T-helper 2 cell treated with Interferon-gamma antibody and Interleukin-4, amounts not matched to agents 100 ng/mL and 5 ng/mL, for 36 hours (primary cell): ENCODE measurements at regions not wholly inside any gene's neighbourhood (a gene's known extent, or its start where the extent isn't known, plus 50 kb on each side); places are given as distances from the start of the nearest gene placed in this dataset.
"Not testable (repeated sequence)": the region's sequence is repeated elsewhere in the genome, so short reads cannot be mapped to it uniquely, and the experiment has no call there.

ENCODE experiments used
- intact Hi-C: fragments of 100-400 bp; cut with micrococcal nuclease; formaldehyde crosslinking; loops from one replicate; pipeline ENCODE4 v1.15.1; 2023

DNA sequence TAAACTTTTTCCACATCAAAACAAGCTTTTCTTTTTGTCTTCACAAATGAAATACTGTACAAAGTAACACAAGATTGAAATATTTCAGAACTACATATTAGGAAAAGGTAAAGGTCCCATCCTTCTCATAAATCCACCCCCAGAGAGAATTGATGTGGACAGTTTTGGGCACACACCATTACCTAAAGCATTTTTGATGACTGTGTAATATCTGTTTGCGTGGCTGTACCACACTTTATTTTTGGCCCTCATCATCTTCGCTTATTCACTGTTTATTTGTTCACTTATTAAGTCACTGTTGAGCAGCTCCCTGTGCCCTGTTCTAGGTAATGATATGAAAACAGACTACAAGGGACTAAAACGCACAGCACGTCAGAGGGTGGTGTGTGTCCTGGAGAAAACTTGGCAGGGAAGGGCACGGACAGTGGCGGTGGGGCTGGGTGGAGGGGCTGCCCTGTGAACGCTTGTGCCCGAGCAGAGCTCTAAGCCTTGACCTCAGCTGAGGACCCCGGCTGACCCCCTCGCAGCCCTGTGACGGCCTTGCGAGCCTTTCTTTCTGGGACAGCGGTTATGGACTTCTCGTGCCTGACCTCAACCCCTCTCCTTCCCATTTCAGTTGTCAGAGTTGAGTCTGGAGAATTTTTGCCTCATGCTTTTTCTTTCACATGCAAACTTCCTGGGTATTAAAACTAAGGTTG lies 241.3 kb downstream of the EMX2 start:
- intact Hi-C loops = no loop called here

DNA sequence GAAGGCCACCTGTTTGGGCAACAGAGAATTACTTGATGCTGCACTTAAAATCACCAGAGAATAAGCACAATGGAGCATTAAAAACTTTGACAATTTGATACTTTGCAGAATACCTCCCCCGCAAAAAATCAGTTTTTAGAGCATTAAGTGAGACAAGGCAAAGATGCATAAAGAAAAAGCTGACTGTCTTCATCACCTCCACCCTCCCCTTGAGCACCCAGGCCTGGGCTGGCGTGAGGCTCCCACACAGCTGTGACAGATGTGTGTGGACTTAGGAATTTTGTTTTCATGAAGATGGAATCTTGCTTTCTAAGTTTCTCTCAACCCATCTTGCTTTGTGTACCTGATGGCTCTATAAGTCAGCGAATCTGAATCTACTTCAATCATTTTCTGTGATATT lies 242.2 kb downstream of the EMX2 start:
- intact Hi-C loops = no loop called here

DNA sequence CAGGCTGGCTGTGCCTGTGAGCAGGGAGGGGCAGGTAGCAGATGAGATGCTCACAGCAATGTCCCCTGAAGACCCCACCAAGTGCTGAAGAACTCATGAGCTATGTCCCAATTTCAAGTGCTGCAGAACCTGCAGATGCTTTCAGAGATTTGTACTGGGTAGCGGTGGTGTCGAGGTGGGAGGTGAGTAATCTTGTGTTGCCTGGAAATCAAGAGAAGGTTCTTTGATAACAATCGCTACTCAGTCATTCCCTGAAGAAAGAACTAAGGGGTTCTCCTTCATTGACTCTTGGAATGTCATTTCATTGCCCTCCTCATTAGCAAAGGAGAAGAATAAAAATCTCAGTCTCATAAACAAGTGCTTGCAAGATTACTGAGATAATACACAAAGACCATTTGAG lies 246.4 kb downstream of the EMX2 start:
- intact Hi-C loops = no loop called here

DNA sequence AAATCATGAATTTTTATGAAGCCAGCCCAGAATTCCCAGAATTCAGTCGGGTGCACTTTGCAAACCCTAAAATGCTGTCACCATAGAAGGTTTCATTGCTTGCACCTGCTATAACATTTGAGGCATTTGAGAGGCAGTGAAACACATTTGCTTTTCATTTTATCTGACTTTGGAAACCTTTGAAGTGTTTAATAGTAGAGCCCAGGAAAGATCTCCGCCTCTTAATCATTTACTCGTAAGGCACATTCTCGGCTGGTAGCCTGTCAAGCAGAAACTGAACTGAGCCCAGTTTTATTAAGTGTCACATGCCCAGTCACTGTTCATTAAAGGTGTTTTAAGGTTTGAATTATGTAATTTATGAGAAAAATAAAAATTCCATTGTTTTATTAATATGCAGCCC lies 247.6 kb downstream of the EMX2 start:
- intact Hi-C loops = no loop called here

DNA sequence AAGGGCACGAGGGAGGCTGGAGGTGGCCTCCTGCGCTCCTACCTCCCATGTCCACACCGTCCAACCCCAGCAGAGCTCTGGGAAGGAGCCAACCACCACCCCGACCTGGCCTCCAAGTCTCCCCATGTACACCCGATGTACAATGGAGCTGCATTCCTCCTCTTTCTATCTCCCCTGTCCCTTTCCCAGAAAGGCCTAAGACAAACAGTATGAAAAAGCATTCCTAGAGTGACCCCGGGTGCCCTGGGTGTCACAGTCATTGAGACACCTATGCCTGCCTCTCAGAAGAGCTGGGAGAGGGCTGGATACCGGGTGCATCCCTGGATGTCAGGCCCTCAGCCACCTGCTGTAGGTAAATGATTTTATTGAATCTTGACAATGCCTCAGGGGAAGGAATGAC lies 248.1 kb downstream of the EMX2 start:
- intact Hi-C loops = no loop called here

DNA sequence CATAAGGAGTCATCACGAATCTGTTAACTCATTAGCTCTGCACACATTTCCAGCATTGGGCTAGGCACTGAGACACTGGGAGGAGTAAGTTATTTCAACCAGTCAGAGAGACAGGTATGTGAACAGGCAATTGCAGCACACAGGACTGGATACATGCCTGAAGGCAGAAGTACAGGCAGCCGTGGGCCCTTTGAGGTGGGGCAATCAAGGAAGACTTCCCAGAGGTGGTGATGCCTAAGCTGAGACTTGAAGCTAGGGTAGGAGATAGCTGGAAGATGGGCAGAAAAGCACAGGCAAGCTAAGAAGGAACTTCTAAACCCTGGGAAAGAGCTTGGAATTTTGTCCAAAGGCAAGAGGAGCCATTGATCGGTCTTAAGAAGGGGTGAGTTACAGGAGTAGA lies 249.7 kb downstream of the EMX2 start:
- intact Hi-C loops = no loop called here

DNA sequence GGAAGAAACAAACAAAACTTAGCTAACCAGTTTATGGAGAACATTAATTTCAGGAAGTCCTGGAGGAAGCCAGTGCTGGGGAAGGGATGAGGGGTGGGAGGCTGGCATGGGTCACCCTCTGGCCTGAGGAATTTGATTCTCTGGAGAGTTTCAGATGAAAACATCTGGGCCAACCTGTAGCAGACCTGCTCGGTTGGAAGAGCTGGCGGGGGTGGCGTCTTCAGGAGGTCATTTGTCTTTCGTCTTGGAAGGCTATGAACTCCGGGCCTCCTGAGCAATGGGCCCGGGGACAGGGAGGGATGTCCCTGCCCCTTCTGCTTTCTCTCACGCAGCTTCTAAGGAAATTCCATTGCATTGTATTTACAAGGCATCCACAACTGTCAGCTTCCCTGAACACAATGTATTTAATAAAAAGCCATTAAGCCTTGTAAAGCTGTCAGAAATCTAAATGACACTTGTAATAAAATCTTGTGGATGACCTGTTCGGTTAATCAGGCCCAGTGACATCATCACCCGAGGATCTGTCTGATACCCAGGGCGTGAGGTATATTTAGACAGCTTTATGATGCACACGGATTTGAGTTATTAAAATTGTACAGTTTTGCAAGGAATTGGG lies 250.5 kb downstream of the RAB11FIP2 start:
- intact Hi-C loops = no loop called here

DNA sequence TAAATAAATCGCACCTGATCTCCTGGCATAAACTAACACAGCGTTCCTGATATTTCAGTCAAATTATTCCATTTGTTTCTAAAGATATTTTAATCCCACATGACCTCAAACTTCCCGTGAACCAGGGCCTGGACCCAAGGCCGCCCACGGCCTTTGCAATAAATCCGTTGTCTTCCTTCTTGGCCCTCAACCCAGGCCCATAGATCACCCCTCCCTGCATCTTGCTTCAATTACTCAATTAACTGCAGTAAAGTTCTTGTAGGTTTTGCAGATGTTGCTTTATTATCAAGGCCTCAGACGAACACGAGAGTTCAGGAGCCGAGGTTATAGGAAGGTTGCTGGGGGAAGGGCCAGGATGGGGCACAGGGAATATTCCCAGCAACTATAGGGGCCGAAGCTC lies 249.4 kb downstream of the RAB11FIP2 start:
- intact Hi-C loops = no loop called here

DNA sequence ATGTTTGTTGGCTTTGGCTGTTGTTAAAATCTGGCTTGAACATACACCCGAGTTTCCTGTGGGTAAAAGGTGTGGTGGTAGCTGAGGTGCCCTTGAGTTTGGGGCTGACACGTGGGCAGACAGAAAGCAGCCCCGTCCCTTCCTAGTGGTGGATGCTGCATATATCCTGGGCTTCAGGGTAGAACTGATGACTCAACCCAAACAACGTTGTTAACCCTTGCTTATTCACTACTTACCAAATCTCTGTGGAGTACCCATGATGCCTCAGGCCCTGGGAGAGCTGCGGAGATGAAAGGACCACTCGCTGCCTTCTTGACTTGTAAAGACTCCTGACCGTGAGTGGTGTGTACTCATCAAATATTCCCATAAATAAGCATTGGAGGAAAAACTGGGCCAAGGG lies 245.1 kb downstream of the RAB11FIP2 start:
- intact Hi-C loops = no loop called here

DNA sequence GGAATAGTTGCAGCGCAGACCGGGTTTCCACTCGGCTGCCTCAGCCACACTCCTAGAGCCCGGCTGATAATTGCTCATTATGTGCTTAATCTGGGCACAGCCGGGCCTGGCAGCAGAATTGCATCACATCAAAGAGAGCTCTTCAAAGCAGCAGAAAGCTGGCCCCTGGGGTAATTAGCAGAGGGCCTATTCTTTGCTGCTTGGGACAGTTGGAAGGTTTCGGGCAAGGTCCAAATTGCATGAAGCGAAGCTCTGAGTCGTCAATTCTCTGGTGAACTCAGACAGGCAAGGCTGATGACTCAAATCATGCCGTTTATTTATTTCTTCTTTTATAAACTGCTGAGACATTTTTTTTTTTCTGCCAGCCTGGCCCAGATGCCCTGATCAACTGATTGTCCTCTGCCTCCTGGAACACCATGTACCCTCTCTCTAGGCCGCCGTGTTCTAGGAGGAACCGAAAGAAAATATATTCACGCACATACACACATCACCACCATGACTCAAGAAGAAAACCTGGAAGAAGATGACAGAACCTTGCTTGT lies 242.2 kb downstream of the RAB11FIP2 start:
- intact Hi-C loops = no loop called here

DNA sequence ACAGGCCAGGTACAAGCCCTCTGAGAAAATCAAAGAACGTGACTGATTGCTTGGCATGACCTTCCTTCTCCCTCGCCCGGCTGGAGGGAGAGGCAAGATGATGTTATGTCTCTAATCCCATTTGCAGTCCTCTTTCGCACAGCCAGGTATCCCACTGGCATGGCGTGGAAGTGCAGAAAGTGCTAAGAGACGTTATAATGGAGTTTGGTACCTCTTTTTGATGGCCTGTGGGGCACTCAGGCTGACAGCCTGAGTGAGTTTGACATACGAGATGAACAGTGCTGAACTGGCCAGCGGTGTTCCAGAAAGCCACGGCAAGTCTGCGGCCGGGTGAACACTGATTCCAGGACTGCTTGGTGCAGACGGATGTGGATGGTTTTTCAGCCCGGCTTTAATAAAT lies 241.6 kb downstream of the RAB11FIP2 start:
- intact Hi-C loops = no loop called here

DNA sequence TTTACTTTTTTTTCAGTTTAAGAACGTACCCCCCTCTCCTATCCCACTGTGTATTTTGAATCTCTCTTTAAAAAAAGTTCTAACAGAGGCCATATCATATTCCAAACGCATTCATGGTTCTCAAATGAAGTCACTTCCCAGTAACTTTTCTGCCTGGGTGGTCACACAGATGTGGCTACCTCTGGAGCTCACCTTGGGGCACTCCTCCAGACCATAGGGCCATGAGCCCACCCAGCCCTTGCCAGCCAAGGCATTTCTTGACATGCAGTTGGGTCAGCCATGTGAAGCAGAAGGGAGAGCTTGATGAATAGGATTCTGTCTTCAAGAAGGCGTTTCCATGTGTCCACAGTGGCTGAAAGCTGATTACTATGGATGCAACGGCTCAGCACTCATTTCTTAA lies 239.3 kb downstream of the RAB11FIP2 start:
- intact Hi-C loops = no loop called here

DNA sequence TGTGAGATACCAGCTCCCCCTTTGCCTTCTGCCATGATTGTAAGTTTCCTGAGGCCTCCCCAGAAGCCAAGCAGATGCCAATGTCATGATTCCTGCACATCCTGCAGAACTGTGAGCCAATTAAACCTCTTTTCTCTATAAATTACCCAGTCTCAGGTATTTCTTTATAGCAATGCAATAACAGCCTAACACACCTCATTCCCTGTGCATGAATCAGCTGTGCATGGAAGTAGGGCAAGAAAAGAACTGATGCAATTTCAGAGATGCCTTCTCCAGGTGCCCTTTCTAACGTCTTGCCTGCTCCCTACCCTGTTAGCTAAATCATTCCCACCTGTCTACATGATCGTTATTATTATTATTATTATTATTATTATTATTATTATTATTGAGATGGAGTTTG lies 230.9 kb downstream of the RAB11FIP2 start:
- intact Hi-C loops = not testable (repeated sequence)

DNA sequence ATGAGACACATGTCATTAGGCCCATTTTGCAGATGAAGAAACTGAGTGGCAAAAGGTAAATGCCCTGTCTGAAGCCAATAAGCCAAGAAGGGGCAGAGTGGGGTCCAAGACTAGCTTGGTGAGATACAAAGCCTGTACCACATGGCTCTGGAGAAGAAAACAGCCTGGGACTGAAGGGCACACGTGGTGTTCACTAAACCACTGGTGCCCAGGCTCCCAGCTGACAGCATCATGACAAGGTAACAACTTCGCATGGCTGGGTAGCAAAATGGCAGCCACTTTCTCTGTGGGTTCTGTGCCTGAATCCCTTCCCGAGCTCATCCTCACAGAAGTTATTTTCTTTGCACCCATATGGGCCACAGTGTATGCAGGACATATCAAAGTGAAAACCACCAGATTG lies 229.6 kb downstream of the RAB11FIP2 start:
- intact Hi-C loops = no loop called here

DNA sequence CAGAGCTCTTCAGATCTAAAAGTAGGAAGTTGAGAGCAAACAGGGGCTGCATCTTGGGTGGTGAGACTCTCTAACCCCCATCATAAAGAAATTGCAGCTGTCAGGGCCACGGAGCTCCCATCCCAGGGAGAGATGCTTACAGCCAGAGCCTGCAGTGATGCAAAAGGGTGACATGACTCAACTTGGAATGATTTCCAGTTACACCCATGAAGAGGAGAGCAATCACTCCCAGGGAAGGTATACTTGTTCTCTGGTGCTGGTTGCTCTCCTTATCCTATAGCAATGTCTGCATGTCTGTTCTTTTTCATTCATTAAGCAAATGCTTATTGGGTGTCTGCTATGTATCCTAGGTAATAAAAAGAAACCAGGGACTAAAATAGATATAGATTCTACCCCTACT lies 228.0 kb downstream of the RAB11FIP2 start:
- intact Hi-C loops = no loop called here

DNA sequence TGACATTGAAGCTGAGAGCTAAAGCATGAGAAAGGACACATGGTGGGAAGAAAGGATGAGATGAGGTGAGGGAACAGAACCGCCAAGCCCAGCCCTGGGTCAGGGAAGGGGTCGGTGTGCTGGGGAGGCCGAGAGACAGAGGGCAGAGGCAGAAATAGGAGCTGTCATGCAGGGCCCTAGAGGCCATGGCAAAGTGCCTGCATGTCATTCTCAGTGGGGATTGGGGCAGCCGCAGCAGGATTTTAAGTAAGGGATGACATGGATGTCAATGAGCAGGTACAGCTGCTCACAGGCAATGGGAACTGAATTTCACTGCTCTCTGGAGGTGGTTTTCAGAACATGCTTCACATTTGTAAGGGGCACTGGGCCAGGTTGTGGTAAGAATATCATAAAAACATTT lies 227.4 kb downstream of the RAB11FIP2 start:
- intact Hi-C loops = no loop called here

DNA sequence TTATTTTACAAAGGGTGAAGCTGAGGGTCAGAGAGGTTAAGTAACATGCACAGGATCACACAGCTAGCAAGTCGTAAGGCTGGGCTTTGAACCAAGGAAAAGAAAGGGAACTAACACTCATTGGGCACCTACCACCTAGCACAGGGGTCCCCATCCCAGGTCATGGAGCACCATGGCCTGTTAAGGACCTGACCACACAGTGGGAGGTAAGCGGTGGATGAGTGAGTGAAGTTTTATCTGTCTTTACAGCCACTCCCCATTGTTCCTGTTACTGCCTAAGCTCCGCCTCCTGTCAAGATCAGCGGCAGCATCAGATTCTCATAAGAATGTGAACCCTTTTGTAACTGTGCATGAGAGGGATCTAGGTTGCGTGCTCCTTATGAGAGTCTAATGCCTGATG lies 222.8 kb downstream of the RAB11FIP2 start:
- intact Hi-C loops = no loop called here

DNA sequence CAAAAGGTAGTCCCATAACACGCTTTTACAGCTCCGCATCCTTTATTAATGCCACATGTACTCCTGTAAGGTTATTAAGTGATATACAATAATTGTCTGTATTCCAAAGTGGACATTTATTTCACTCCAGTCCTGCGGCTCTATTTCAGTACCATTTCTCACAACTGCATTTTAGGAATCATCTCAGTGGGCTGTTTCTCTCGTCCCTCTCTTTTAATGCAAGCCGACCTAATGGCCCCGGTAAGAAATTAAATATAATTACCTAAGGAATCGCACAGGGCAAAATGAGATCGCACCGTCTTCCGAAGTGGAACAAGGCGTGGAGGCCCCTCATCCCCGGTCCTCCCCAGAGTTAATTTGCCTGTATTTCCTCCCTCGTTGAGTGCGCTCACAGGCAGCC lies 216.5 kb downstream of the RAB11FIP2 start:
- intact Hi-C loops = no loop called here

DNA sequence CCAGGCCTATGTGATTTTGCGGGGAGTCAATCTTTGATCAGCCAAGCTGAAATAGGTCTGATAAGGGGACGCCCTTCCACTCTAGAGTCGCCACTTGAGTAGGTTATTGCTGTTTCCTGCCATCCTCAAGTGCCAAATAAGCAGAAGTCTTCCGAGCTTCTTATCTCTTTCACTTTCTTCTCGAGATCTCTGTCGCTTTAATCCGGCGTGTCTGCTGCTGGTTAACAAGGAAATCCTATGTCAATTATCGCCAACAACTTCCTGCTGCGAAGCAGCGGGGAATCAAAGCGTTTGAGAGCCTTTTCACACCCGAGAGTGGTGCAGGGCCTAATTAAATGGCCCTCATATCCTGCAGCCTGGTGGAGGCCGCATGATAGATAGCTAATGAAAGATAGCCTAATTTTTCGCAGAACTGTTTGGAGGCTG lies 215.9 kb downstream of the RAB11FIP2 start:
- intact Hi-C loops = no loop called here

DNA sequence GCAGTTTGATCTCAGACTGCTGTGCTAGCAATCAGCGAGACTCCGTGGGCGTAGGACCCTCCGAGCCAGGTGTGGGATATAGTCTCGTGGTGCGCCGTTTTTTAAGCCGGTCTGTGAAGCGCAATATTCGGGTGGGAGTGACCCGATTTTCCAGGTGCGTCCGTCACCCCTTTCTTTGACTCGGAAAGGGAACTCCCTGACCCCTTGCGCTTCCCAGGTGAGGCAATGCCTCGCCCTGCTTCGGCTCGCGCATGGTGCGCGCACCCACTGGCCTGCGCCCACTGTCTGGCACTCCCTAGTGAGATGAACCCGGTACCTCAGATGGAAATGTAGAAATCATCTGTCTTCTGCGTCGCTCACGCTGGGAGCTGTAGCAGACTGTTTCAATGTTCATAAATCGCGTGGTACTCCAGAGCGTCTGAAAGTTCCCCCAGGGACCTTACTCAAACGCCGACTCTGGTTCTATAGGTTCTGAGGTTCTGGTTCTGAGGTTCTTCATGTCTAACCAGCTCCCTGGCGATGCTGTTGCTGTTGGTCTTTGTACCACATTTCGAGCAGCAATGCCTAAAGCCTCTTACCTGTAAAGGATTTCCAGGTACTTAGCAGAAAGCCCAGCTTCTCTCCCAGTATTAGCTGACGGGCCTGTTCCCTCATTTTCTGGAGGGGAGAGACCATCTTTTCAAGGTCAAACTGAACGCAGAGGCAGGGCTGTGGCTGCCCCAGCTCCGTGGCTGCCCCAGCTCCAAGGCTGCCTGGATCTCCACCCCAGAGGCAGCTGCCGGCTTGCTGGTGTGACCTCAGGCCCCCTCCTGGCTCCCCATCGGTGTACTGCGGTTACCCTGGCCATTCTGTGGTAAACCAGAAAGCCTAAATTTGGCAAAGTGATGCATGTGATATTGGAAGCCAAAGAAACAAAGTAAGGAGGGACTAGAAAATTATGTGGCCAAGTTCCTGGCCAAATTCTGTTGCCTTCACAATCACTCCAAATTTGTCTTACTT lies 207.9 kb downstream of the RAB11FIP2 start:
- intact Hi-C loops = not testable (repeated sequence)

DNA sequence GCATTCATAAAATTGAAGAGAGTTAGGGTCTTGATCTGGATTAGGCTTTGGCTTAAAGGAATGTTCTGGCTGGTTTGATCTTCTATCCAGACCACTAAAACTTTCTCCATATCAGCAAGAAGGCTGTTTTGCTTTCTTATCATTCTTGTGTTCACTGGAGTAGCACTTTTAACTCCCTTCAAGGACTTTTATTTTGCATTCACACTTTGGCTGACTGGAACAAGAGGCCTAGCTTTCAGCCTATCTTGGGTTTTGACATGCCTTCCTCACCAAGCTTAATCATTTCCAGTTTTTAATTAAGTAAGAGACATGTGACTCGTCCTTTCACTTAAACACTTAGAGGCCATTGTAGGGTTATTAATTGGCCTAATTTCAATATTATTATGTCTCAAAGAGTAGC lies 190.3 kb downstream of the RAB11FIP2 start:
- intact Hi-C loops = not testable (repeated sequence)

DNA sequence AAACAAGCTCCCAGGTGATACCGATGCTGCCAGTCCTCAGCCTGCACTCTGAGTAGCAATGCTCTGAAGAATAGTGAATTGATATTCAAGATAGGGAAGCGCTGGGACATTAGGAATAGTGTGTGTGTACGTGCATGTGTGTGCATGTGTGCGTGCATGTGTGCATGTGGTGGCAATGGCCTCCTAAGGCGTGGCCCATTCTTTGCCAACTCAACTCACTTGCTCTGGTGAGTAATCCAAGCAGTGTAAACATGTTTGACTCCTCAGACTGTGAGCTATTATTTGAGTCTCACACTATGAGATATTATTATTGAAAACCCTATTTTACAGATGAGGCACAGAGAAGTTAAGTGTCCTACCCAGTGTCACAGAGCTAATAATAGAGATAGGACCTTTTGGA lies 186.6 kb downstream of the RAB11FIP2 start:
- intact Hi-C loops = loop anchor here (5.0 kb wide), 1 partner anchor 382 kb away; no protein-coding TSS in a partner anchor
